Neural progenitor cell (in vitro differentiated cells): ENCODE measurements at regions not wholly inside any gene's neighbourhood (a gene's known extent, or its start where the extent isn't known, plus 50 kb on each side); places are given as distances from the start of the nearest gene placed in this dataset.

Experiments
- DNase-seq: peaks from one replicate; pipeline ENCODE4 v3.0.0-alpha.2; 2016; ENCODE audit warnings: low spot score
- H2AFZ ChIP-seq: fragments of 200-600 bp; sonication (generic); replicated peaks from 2 replicates; pipeline ENCODE4 v1.6.1; 2016; ENCODE audit warnings: antibody characterized with exemption
- H3F3A ChIP-seq: fragments of 200-600 bp; sonication (generic); 2 replicates; pipeline ENCODE4 v1.6.1; 2016; ENCODE audit warnings: antibody characterized with exemption, low read depth
- H3K27ac ChIP-seq: fragments of 200-600 bp; sonication (generic); 2 replicates; pipeline ENCODE4 v1.5.1; 2016; ENCODE audit warnings: mild to moderate bottlenecking
- H3K27me3 ChIP-seq: fragments of 200-600 bp; sonication (generic); 2 replicates; pipeline ENCODE4 v1.6.1; 2016; ENCODE audit warnings: mild to moderate bottlenecking, moderate library complexity
- H3K36me3 ChIP-seq: fragments of 200-600 bp; sonication (generic); 2 replicates; pipeline ENCODE4 v1.5.1; 2016
- H3K4me1 ChIP-seq: fragments of 200-600 bp; sonication (generic); 2 replicates; pipeline ENCODE4 v1.6.1; 2016; ENCODE audit warnings: mixed run types
- H3K4me2 ChIP-seq: fragments of 200-600 bp; sonication (generic); 2 replicates; pipeline ENCODE4 v1.6.1; 2016
- H3K4me3 ChIP-seq: fragments of 200-600 bp; sonication (generic); 2 replicates; pipeline ENCODE4 v1.5.1; 2016
- H3K79me2 ChIP-seq: fragments of 200-600 bp; sonication (generic); 2 replicates; pipeline ENCODE4 v1.6.1; 2016; ENCODE audit warnings: low read depth
- H3K9ac ChIP-seq: fragments of 200-600 bp; sonication (generic); 2 replicates; pipeline ENCODE4 v1.6.1; 2016
- H3K9me3 ChIP-seq: fragments of 200-600 bp; sonication (generic); 2 replicates; pipeline ENCODE4 v1.5.1; 2016; ENCODE audit warnings: low read depth
- H4K20me1 ChIP-seq: fragments of 200-600 bp; sonication (generic); 2 replicates; pipeline ENCODE4 v1.6.1; 2016; ENCODE audit warnings: low read depth
- H3K27ac Mint-ChIP-seq: 3 replicates; pipeline ENCODE4 v1.8.0; 2021; ENCODE audit warnings: mixed read lengths
- H3K27me3 Mint-ChIP-seq: 2 replicates; pipeline ENCODE4 v1.8.0; 2022; ENCODE audit warnings: low read depth, mild to moderate bottlenecking, inconsistent platforms, moderate library complexity, mixed read lengths; ENCODE audit not compliant: insufficient read depth
- H3K36me3 Mint-ChIP-seq: 3 replicates; pipeline ENCODE4 v1.8.0; 2021; ENCODE audit warnings: mixed read lengths
- H3K4me1 Mint-ChIP-seq: 3 replicates; pipeline ENCODE4 v1.8.0; 2021; ENCODE audit warnings: mixed read lengths
- H3K4me3 Mint-ChIP-seq: 3 replicates; pipeline ENCODE4 v1.8.0; 2021; ENCODE audit warnings: mild to moderate bottlenecking, moderate library complexity, mixed read lengths
- H3K9me3 Mint-ChIP-seq: 3 replicates; pipeline ENCODE4 v1.8.0; 2020; ENCODE audit warnings: mixed read lengths
- EZH2 ChIP-seq: fragments of 200-600 bp; sonication (generic); IDR thresholded peaks from 2 replicates; pipeline ENCODE4 v1.6.1; 2017; ENCODE audit warnings: antibody characterized with exemption, mild to moderate bottlenecking, moderate library complexity
- EZH2phosphoT487 ChIP-seq: fragments of 200-600 bp; sonication (generic); IDR thresholded peaks from 2 replicates; pipeline ENCODE4 v1.6.1; 2017; ENCODE audit warnings: antibody characterized with exemption
- TF ChIP-seq, protein P1 (sequence below): fragments of 200-600 bp; sonication (generic); IDR thresholded peaks from 2 replicates; pipeline ENCODE4 v1.5.1; 2017; ENCODE audit warnings: antibody characterized with exemption, mild to moderate bottlenecking

DNA sequence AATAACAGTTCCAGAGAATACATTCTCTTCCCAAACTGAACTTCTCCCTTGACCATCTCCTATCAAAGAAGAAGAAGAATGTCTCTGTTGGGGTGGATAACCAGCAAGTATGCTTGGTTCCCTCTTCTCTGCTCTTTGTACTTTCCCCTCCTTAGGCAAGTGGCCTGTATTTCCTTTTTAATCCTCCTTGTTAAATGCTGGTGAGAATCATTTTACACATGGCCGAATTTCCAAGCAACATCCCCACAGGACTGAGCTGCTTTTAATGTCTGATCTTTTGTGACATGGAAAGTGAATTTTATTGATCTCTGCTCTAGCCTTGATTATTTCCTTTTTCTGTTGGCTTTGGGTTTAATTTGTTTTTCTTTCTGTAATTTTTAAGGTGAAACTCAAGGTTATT, 336.7 kb downstream of the DUSP10 start:
- no peak overlapping the region for H3K4me3 Mint-ChIP-seq
- peaks cover 6% of the 10 kb centered on the region for H3K27me3 Mint-ChIP-seq
- Histone ChIP-seq H4K20me1 (no peaks in the 10 kb centered on the region), H3K36me3 (no peaks in the 10 kb centered on the region), H3K9me3 (no peaks in the 10 kb centered on the region), H3K27ac (no peak overlapping the region), H3K9ac (no peak overlapping the region), H3K4me2 (no peak overlapping the region), H3K4me3 (no peak overlapping the region), H3F3A (no peaks in the 10 kb centered on the region), H2AFZ (no peak overlapping the region), H3K79me2 (no peaks in the 10 kb centered on the region), H3K4me1 (peaks cover 10% of the 10 kb centered on the region), H3K27me3 (no peaks in the 10 kb centered on the region)
- H3K4me1 Mint-ChIP-seq = peaks cover 39% of the 10 kb centered on the region
- H3K9me3 Mint-ChIP-seq = peaks cover 3% of the 10 kb centered on the region
- TF ChIP-seq EZH2phosphoT487 (no peak), EZH2 (no peak)
- TF ChIP-seq, protein P1, sequence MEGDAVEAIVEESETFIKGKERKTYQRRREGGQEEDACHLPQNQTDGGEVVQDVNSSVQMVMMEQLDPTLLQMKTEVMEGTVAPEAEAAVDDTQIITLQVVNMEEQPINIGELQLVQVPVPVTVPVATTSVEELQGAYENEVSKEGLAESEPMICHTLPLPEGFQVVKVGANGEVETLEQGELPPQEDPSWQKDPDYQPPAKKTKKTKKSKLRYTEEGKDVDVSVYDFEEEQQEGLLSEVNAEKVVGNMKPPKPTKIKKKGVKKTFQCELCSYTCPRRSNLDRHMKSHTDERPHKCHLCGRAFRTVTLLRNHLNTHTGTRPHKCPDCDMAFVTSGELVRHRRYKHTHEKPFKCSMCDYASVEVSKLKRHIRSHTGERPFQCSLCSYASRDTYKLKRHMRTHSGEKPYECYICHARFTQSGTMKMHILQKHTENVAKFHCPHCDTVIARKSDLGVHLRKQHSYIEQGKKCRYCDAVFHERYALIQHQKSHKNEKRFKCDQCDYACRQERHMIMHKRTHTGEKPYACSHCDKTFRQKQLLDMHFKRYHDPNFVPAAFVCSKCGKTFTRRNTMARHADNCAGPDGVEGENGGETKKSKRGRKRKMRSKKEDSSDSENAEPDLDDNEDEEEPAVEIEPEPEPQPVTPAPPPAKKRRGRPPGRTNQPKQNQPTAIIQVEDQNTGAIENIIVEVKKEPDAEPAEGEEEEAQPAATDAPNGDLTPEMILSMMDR = no peak
- no peaks in the 10 kb centered on the region for H3K36me3 Mint-ChIP-seq
- peak; percentile 50 for DNase-seq
- no peak overlapping the region for H3K27ac Mint-ChIP-seq

DNA sequence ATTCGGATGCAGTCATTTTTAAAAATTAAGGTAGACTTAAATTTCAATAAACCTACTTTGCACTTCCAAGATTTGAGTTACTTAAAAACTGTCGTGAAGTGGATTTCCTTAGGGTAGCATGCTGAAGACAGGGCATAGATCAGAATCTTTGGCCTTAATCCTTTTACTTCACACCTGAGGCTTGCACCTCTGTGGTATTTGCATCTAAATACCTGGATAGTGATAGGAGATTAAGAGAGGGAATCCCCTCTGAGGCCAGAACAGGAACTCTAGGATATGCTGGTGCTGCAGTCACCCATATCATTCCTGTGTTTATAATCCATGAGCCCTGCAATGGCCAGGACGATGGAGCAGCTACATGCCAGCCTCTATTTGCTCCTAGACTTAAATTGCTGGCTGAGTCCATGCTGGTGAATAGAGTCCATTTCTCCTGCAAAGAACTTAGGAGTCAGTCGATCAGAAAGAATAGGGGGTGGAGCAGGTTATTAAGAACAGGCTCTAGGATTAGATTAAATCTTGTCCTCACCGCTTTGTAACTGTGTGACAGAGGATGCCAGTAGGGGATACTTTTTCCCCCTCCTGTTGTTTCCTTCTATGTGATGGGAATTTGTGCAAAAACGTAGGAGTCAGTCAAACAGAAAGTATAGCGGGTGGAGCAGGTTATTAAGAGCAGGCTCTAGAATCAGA, 333.6 kb downstream of the DUSP10 start:
- H3K4me1 Mint-ChIP-seq = peaks cover 39% of the 10 kb centered on the region
- no peak overlapping the region for H2AFZ ChIP-seq
- peaks cover 6% of the 10 kb centered on the region for H3K27me3 Mint-ChIP-seq
- no peaks in the 10 kb centered on the region for H3K79me2 ChIP-seq
- H3F3A ChIP-seq = no peaks in the 10 kb centered on the region
- no peaks in the 10 kb centered on the region for H3K9me3 ChIP-seq
- no peaks in the 10 kb centered on the region for H3K27me3 ChIP-seq
- H3K27ac ChIP-seq = no peak overlapping the region
- no peak overlapping the region for H3K4me3 ChIP-seq
- no peaks in the 10 kb centered on the region for H3K9me3 Mint-ChIP-seq
- H3K4me2 ChIP-seq = no peak overlapping the region
- H3K36me3 Mint-ChIP-seq = no peaks in the 10 kb centered on the region
- H3K9ac ChIP-seq = no peak overlapping the region
- H3K4me1 ChIP-seq = peaks cover 10% of the 10 kb centered on the region
- no peak overlapping the region for H3K4me3 Mint-ChIP-seq
- no peaks in the 10 kb centered on the region for H4K20me1 ChIP-seq
- DNase-seq = peak; percentile 23
- no peak for TF ChIP-seq EZH2phosphoT487
- TF ChIP-seq, protein P1 = no peak
- no peak for TF ChIP-seq EZH2
- H3K36me3 ChIP-seq = no peaks in the 10 kb centered on the region
- H3K27ac Mint-ChIP-seq = no peak overlapping the region

DNA sequence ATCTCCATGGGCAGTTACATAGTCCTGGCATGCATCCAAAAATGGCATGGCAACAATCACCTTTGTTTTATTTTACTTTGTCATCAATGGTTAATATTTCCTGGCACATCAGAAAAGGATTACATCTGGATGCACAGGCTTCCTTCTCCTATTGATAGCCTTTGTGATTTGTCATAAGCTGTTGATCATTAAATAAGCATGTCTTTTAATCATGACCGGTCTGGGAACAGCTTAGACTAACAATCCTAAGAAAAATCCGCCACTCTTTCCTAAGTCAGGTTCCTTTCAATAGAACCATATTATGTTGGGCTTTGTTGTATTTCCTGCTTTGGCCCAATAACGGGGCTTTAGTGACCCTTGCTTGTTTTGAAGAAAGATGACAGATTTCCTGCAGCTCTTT, 330.6 kb downstream of the DUSP10 start:
- no peak for TF ChIP-seq EZH2
- TF ChIP-seq, protein P1 = no peak
- TF ChIP-seq EZH2phosphoT487 = no peak
- H3K27me3 Mint-ChIP-seq = peaks cover 6% of the 10 kb centered on the region
- Histone ChIP-seq H3K4me3 (no peak overlapping the region), H3K9me3 (no peaks in the 10 kb centered on the region), H3K9ac (no peak overlapping the region), H3K79me2 (no peaks in the 10 kb centered on the region), H4K20me1 (no peaks in the 10 kb centered on the region), H3K27me3 (no peaks in the 10 kb centered on the region), H3K4me1 (peaks cover 10% of the 10 kb centered on the region), H3K27ac (no peak overlapping the region), H3K36me3 (no peaks in the 10 kb centered on the region), H3K4me2 (no peak overlapping the region), H3F3A (no peaks in the 10 kb centered on the region), H2AFZ (no peak overlapping the region)
- H3K4me3 Mint-ChIP-seq = no peak overlapping the region
- H3K27ac Mint-ChIP-seq = no peak overlapping the region
- DNase-seq = no peak
- peaks cover 18% of the 10 kb centered on the region for H3K4me1 Mint-ChIP-seq
- H3K9me3 Mint-ChIP-seq = no peaks in the 10 kb centered on the region
- H3K36me3 Mint-ChIP-seq = no peaks in the 10 kb centered on the region
